HG03558 (cell line): ENCODE measurements at regions not wholly inside any gene's neighbourhood (a gene's known extent, or its start where the extent isn't known, plus 50 kb on each side); places are given as distances from the start of the nearest gene placed in this dataset.
"Not testable (repeated sequence)": the region's sequence is repeated elsewhere in the genome, so short reads cannot be mapped to it uniquely, and the experiment has no call there.

Experiments used
- ATAC-seq: cut with Tn5 transposase; IDR thresholded peaks from one replicate; pipeline ENCODE4 v1.9.1; 2021; ENCODE audit warnings: moderate number of reproducible peaks; ENCODE audit not compliant: unreplicated experiment; ENCODE audit errors: extremely low read depth

GRCh38 chr3:3291756-3292283 lies 112.3 kb upstream of the CRBN start:
- not testable (repeated sequence) for ATAC-seq

- ATAC-seq = no peak
These were observed 108.8 kb upstream of the CRBN start for GRCh38 chr3:3288255-3288654.

- no peak for ATAC-seq
These were observed 106.5 kb upstream of the CRBN start for GRCh38 chr3:3286014-3286413.

- peak; percentile 69 for ATAC-seq
These were observed 101.5 kb upstream of the CRBN start for GRCh38 chr3:3281024-3281423.

- no peak for ATAC-seq
These were observed 100.9 kb upstream of the CRBN start for GRCh38 chr3:3280396-3280795.

GRCh38 chr3:3278073-3278472 lies 98.6 kb upstream of the CRBN start:
- no peak for ATAC-seq

- ATAC-seq = no peak
These were observed 97.1 kb upstream of the CRBN start for GRCh38 chr3:3276630-3277029.

- ATAC-seq = no peak
These were observed 85.3 kb upstream of the CRBN start for GRCh38 chr3:3264796-3265195.

- no peak for ATAC-seq
These were observed 81.4 kb upstream of the CRBN start for GRCh38 chr3:3260870-3261269.

GRCh38 chr3:3259181-3259580 lies 79.7 kb upstream of the CRBN start:
- no peak for ATAC-seq

- ATAC-seq = no peak
These were observed 78.8 kb upstream of the CRBN start for GRCh38 chr3:3258281-3258680.

GRCh38 chr3:3241596-3241995 lies 62.1 kb upstream of the CRBN start:
- no peak for ATAC-seq

GRCh38 chr3:3240986-3241385 lies 61.5 kb upstream of the CRBN start:
- ATAC-seq = no peak

- no peak for ATAC-seq
These were observed 58.5 kb upstream of the CRBN start for GRCh38 chr3:3237979-3238378.

GRCh38 chr3:3232251-3232650 lies 52.8 kb upstream of the CRBN start:
- ATAC-seq = no peak
